K562 (cell line): ENCODE measurements at regions not wholly inside any gene's neighbourhood (a gene's known extent, or its start where the extent isn't known, plus 50 kb on each side); places are given as distances from the start of the nearest gene placed in this dataset.

Experiments
- CAMTA2 ChIP-seq: fragments of 250-450 bp; sonication (Bioruptor Pico); conservative IDR thresholded peaks from 2 replicates; pipeline ENCODE4 v1.5.1; 2022
- ERF ChIP-seq: fragments of 450-650 bp; formaldehyde crosslinking; IDR thresholded peaks from 2 replicates; pipeline ENCODE4 v1.4.0; 2020; ENCODE audit warnings: mild to moderate bottlenecking, mixed read lengths
- FOXM1 ChIP-seq, 2 experiments: fragments of 450-650 bp in 1 of 2; sonication (generic) in 1 of 2; formaldehyde crosslinking in 1 of 2; IDR thresholded peaks; 2 replicates each; pipeline versions ENCODE4 v1.6.1 to v1.9.0; 2017 to 2022; ENCODE audit warnings: low read depth in 2 of 2, mild to moderate bottlenecking in 2 of 2, missing genetic modification reagents in 1 of 2, moderate library complexity in 1 of 2
- SOX6 ChIP-seq: fragments of 450-650 bp; IDR thresholded peaks from 2 replicates; pipeline ENCODE4 v1.6.1; 2014; ENCODE audit warnings: mild to moderate bottlenecking
- TAF1 ChIP-seq: IDR thresholded peaks from 2 replicates; pipeline ENCODE4 v1.6.1; 2011; ENCODE audit warnings: mild to moderate bottlenecking, low read length, moderate library complexity; ENCODE audit not compliant: insufficient read depth, control insufficient read depth, severe bottlenecking; ENCODE audit errors: extremely low read depth
- ZFX ChIP-seq: sonication (generic); formaldehyde crosslinking; IDR thresholded peaks from 2 replicates; pipeline ENCODE4 v1.8.0; 2022; ENCODE audit warnings: mild to moderate bottlenecking, missing genetic modification reagents, moderate library complexity
- ZNF24 ChIP-seq: fragments of 450-650 bp; IDR thresholded peaks from 2 replicates; pipeline ENCODE4 v1.6.1; 2016
- TF ChIP-seq, protein P1 (sequence below): fragments of 250-450 bp; sonication (Bioruptor Pico); IDR thresholded peaks from 2 replicates; pipeline ENCODE4 v1.5.1; 2021; ENCODE audit warnings: mild to moderate bottlenecking
- TF ChIP-seq, protein P2 (sequence below): fragments of 250-450 bp; sonication (Bioruptor Pico); IDR thresholded peaks from 2 replicates; pipeline ENCODE4 v1.8.0; 2021; ENCODE audit warnings: mild to moderate bottlenecking, moderate library complexity
- TF ChIP-seq, protein P3 (sequence below): sonication (generic); formaldehyde crosslinking; IDR thresholded peaks from 2 replicates; pipeline ENCODE4 v1.8.1; 2022; ENCODE audit warnings: missing genetic modification reagents
- TF ChIP-seq, protein P4 (sequence below): sonication (generic); formaldehyde crosslinking; IDR thresholded peaks from 2 replicates; pipeline ENCODE4 v1.8.1; 2022; ENCODE audit warnings: missing genetic modification reagents
- TF ChIP-seq, protein P5 (sequence below): fragments of 450-650 bp; IDR thresholded peaks from 2 replicates; pipeline ENCODE4 v1.6.1; 2016; ENCODE audit warnings: low read depth, mild to moderate bottlenecking, moderate library complexity

DNA sequence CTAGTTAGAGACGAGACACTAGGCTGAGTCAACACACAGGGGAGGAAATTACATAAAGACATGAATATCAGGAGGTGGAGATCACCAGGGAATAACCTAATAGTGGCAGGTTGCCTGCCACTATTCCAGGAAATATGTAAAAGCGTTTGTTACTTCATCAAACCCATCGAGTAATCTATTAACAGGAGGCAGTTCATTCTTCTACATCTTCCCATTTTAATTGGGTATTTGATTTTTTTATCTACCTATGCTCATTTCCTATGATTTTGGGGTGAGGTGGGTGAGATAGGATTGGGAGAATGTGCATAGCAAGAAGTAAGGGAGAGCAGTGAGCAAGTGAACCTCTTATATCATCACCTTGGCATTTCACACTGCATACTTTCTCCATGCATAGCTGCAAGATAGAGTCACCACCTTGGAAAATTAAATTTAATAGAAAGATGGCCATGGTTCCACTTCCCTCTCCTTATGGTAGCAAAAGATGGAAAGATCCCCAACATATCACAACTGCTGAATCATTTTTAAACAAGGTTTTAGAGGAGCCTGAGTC is 312.2 kb downstream of the TMEM114 start:
- TF ChIP-seq ERF (CRISPR knock-in tag), result no peak
- TF ChIP-seq, protein P1, sequence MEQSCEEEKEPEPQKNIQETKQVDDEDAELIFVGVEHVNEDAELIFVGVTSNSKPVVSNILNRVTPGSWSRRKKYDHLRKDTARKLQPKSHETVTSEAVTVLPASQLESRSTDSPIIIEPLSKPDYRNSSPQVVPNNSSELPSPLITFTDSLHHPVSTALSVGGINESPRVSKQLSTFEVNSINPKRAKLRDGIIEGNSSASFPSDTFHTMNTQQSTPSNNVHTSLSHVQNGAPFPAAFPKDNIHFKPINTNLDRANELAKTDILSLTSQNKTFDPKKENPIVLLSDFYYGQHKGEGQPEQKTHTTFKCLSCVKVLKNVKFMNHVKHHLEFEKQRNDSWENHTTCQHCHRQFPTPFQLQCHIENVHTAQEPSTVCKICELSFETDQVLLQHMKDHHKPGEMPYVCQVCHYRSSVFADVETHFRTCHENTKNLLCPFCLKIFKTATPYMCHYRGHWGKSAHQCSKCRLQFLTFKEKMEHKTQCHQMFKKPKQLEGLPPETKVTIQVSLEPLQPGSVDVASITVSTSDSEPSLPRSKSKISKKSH, result no peak
- TF ChIP-seq TAF1, result no peak
- TF ChIP-seq CAMTA2 (CRISPR knock-in tag), result no peak
- TF ChIP-seq, protein P2, sequence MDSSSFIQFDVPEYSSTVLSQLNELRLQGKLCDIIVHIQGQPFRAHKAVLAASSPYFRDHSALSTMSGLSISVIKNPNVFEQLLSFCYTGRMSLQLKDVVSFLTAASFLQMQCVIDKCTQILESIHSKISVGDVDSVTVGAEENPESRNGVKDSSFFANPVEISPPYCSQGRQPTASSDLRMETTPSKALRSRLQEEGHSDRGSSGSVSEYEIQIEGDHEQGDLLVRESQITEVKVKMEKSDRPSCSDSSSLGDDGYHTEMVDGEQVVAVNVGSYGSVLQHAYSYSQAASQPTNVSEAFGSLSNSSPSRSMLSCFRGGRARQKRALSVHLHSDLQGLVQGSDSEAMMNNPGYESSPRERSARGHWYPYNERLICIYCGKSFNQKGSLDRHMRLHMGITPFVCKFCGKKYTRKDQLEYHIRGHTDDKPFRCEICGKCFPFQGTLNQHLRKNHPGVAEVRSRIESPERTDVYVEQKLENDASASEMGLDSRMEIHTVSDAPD, result no peak
- TF ChIP-seq, protein P3, sequence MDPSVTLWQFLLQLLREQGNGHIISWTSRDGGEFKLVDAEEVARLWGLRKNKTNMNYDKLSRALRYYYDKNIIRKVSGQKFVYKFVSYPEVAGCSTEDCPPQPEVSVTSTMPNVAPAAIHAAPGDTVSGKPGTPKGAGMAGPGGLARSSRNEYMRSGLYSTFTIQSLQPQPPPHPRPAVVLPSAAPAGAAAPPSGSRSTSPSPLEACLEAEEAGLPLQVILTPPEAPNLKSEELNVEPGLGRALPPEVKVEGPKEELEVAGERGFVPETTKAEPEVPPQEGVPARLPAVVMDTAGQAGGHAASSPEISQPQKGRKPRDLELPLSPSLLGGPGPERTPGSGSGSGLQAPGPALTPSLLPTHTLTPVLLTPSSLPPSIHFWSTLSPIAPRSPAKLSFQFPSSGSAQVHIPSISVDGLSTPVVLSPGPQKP, result no peak
- no peak for TF ChIP-seq ZFX (CRISPR knock-in tag)
- TF ChIP-seq, protein P4, sequence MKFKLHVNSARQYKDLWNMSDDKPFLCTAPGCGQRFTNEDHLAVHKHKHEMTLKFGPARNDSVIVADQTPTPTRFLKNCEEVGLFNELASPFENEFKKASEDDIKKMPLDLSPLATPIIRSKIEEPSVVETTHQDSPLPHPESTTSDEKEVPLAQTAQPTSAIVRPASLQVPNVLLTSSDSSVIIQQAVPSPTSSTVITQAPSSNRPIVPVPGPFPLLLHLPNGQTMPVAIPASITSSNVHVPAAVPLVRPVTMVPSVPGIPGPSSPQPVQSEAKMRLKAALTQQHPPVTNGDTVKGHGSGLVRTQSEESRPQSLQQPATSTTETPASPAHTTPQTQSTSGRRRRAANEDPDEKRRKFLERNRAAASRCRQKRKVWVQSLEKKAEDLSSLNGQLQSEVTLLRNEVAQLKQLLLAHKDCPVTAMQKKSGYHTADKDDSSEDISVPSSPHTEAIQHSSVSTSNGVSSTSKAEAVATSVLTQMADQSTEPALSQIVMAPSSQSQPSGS (CRISPR knock-in tag), result no peak
- no peak for TF ChIP-seq FOXM1 (IDR thresholded peaks at IDR 0.05; ENCODE audit: low read depth)
- no peak for TF ChIP-seq FOXM1 (CRISPR knock-in tag; IDR thresholded peaks at IDR 0.05; ENCODE audit: low read depth)
- no peak for TF ChIP-seq ZNF24
- TF ChIP-seq, protein P5, sequence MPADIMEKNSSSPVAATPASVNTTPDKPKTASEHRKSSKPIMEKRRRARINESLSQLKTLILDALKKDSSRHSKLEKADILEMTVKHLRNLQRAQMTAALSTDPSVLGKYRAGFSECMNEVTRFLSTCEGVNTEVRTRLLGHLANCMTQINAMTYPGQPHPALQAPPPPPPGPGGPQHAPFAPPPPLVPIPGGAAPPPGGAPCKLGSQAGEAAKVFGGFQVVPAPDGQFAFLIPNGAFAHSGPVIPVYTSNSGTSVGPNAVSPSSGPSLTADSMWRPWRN, result no peak
- TF ChIP-seq SOX6, result no peak
